IMR-90 (cell line): ENCODE measurements at regions not wholly inside any gene's neighbourhood (a gene's known extent, or its start where the extent isn't known, plus 50 kb on each side); places are given as distances from the start of the nearest gene placed in this dataset.
"Not testable (repeated sequence)": the region's sequence is repeated elsewhere in the genome, so short reads cannot be mapped to it uniquely, and the experiment has no call there.

Experiments
- ATAC-seq: fragments of 200-7000 bp; cut with Tn5 transposase; 2 replicates; pipeline ENCODE4 v1.9.1; 2020; ENCODE audit warnings: low read depth, mild to moderate bottlenecking, moderate library complexity
- BruUV-seq: library from RNA; stranded (reverse); fragments of 400-500 nt; replicated peaks from 2 replicates; lab custom pipeline; 2021; lab: Mats Ljungman, UMichigan
- CTCF ChIA-PET: fragments of 300-600 bp; formaldehyde crosslinking; extraction: SDS; loops from one replicate; lab custom pipeline; 2021; ENCODE audit warnings: antibody characterized with exemption; lab: Yijun Ruan, JAX
- POLR2A ChIA-PET: fragments of 300-600 bp; sonication (Branson Sonifier 250); formaldehyde crosslinking; loops from one replicate; lab custom pipeline; 2022; ENCODE audit warnings: antibody characterized with exemption; ENCODE audit not compliant: unreplicated experiment; lab: Charles Lee
- DNase-seq: peaks from one replicate; pipeline ENCODE4 v3.0.0; 2013
- H2AFZ ChIP-seq: replicated peaks from 2 replicates; pipeline ENCODE3; 2013; ENCODE audit warnings: low read length, mild to moderate bottlenecking; ENCODE audit not compliant: poor library complexity
- H2AK5ac ChIP-seq: 2 replicates; pipeline ENCODE4 v1.6.1; 2013; ENCODE audit warnings: low read depth, low read length, inconsistent platforms
- H2AK9ac ChIP-seq: replicated peaks from 2 replicates; pipeline ENCODE3; 2013; ENCODE audit warnings: mild to moderate bottlenecking, low read depth, low read length, moderate library complexity; ENCODE audit not compliant: poor library complexity
- H2BK120ac ChIP-seq: 2 replicates; pipeline ENCODE4 v1.6.1; 2013; ENCODE audit warnings: low read depth, low read length, inconsistent platforms
- H2BK15ac ChIP-seq: 3 replicates; pipeline ENCODE4 v1.6.1; 2013; ENCODE audit warnings: low read depth, low read length, inconsistent platforms
- H2BK20ac ChIP-seq: 2 replicates; pipeline ENCODE4 v1.6.1; 2013; ENCODE audit warnings: low read depth, mild to moderate bottlenecking, inconsistent platforms, low read length, moderate library complexity
- H2BK5ac ChIP-seq: 2 replicates; pipeline ENCODE4 v1.6.1; 2013; ENCODE audit warnings: mild to moderate bottlenecking, low read depth, low read length, inconsistent platforms; ENCODE audit not compliant: poor library complexity, severe bottlenecking
- H3K14ac ChIP-seq: replicated peaks from 2 replicates; pipeline ENCODE4 v1.6.1; 2013; ENCODE audit warnings: low read depth, low read length, inconsistent platforms
- H3K18ac ChIP-seq: 2 replicates; pipeline ENCODE4 v1.6.1; 2013; ENCODE audit warnings: low read depth, low read length, control low read depth
- H3K23ac ChIP-seq: 2 replicates; pipeline ENCODE4 v1.6.1; 2013; ENCODE audit warnings: low read depth, low read length, inconsistent platforms
- H3K27ac ChIP-seq: 2 replicates; pipeline ENCODE4 v1.5.1; 2013; ENCODE audit warnings: mild to moderate bottlenecking, control low read depth, low read length; ENCODE audit not compliant: insufficient read depth
- H3K27me3 ChIP-seq: 2 replicates; pipeline ENCODE4 v1.6.1; 2013; ENCODE audit warnings: low read length; ENCODE audit not compliant: control insufficient read depth, insufficient read depth
- H3K36me3 ChIP-seq: 2 replicates; pipeline ENCODE4 v1.6.1; 2013; ENCODE audit warnings: low read length, mixed read lengths; ENCODE audit not compliant: control insufficient read depth, insufficient read depth
- H3K4ac ChIP-seq: 2 replicates; pipeline ENCODE4 v1.6.1; 2013; ENCODE audit warnings: low read depth, low read length, inconsistent platforms
- H3K4me1 ChIP-seq: 2 replicates; pipeline ENCODE4 v1.6.1; 2013; ENCODE audit warnings: low read length, mixed read lengths; ENCODE audit not compliant: control insufficient read depth, insufficient read depth
- H3K4me2 ChIP-seq: 2 replicates; pipeline ENCODE4 v1.6.1; 2013; ENCODE audit warnings: low read depth, mild to moderate bottlenecking, control low read depth, low read length, moderate library complexity
- H3K4me3 ChIP-seq: 2 replicates; pipeline ENCODE4 v1.5.1; 2013; ENCODE audit warnings: low read depth, mild to moderate bottlenecking, control low read depth, low read length, moderate library complexity; ENCODE audit not compliant: insufficient read depth
- H3K56ac ChIP-seq: 2 replicates; pipeline ENCODE4 v1.6.1; 2013; ENCODE audit warnings: low read length, inconsistent platforms; ENCODE audit not compliant: insufficient read depth; ENCODE audit errors: extremely low read depth
- H3K79me1 ChIP-seq, 2 experiments: 2 replicates each; pipeline ENCODE4 v1.6.1; 2013; ENCODE audit warnings: low read length in 2 of 2, inconsistent platforms in 1 of 2, low read depth in 1 of 2
- H3K9ac ChIP-seq: 2 replicates; pipeline ENCODE4 v1.6.1; 2013; ENCODE audit warnings: low read depth, low read length, control low read depth
- H3K9me1 ChIP-seq: 2 replicates; pipeline ENCODE4 v1.6.1; 2013; ENCODE audit warnings: low read length, inconsistent platforms; ENCODE audit not compliant: insufficient read depth
- H3K9me3 ChIP-seq: 2 replicates; pipeline ENCODE4 v1.6.1; 2013; ENCODE audit warnings: low read length; ENCODE audit not compliant: control insufficient read depth, insufficient read depth
- H4K20me1 ChIP-seq: 2 replicates; pipeline ENCODE4 v1.6.1; 2013; ENCODE audit warnings: low read length, inconsistent platforms; ENCODE audit not compliant: insufficient read depth
- H4K5ac ChIP-seq: 2 replicates; pipeline ENCODE4 v1.6.1; 2013; ENCODE audit warnings: mild to moderate bottlenecking, low read depth, low read length, control low read depth
- H4K8ac ChIP-seq, 2 experiments: 2 replicates each; pipeline ENCODE4 v1.6.1; 2013; ENCODE audit warnings: low read depth in 2 of 2, low read length in 2 of 2, control low read depth in 1 of 2, inconsistent platforms in 1 of 2
- H4K91ac ChIP-seq: 2 replicates; pipeline ENCODE4 v1.6.1; 2013; ENCODE audit warnings: low read depth, low read length, inconsistent platforms; ENCODE audit not compliant: insufficient read depth
- WGBS, 2 experiments: methylation state at CpG; one replicate each; pipeline versions ENCODE4 v1.1.5 to v1.1.7; 2013; ENCODE audit warnings: missing lambda C conversion rate in 2 of 2; ENCODE audit not compliant: insufficient read length in 1 of 2; ENCODE audit errors: extremely low coverage in 2 of 2; 5-methylcytosine and 5-hydroxymethylcytosine counted together
- dilution Hi-C: fragments of 300-500 bp; cut with HindIII; formaldehyde crosslinking; loops from one replicate; pipeline ENCODE4 v1.14.3; 2018; ENCODE audit warnings: low sequenced_read_pairs; ENCODE audit not compliant: unreplicated experiment
- in situ Hi-C: fragments of 300-500 bp; cut with MboI; formaldehyde crosslinking; loops from 3 replicates; pipeline ENCODE4 v1.14.3; 2019; ENCODE audit warnings: low sequenced_read_pairs, inconsistent platforms, mixed read lengths
- intact Hi-C: fragments of 100-400 bp; cut with micrococcal nuclease; formaldehyde crosslinking; loops from 2 replicates; pipeline ENCODE4 v1.10.0; 2022

GRCh38 chr2:13531735-13532410 is 815.1 kb downstream of the TRIB2 start:
- H3K4me1 ChIP-seq: not testable (repeated sequence)

DNA sequence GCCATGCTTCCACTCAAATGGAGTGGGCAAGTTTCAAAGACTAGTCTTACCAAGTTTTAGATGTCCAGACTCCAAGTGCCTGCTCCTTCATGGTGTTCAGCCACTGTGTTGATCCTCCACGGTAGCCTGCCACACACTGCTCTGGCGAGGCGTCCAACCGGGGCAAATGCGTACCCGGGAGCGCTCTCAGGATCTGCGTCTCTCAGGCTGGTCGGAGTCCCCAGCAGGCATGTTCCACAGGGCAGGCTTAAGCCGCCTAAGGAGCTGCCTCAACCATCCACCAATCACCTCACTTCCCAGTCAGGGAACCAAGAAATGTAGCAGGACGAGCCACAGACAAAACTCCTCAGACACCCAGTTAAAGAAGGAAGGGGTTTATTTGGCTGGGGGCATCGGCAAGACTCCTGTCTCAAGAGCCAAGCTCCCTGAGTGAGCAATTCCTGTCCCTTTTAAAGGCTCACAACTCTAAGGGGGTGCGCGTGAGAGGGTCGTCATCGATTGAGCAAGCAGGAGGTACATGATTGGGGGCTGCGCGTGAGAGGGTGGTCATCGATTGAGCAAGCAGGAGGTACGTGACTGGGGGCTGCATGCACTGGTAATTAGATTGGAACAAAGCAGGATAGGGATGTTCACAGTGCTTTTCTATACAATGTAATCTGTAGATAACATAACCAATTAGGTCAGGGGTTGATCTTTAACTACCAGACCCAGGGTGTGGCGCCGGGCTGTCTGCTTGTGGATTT is 816.2 kb downstream of the TRIB2 start:
- POLR2A ChIA-PET, H3K36me3 ChIP-seq, H3K4ac ChIP-seq, H4K91ac ChIP-seq, H2AFZ ChIP-seq, in situ Hi-C loops, H3K4me1 ChIP-seq, dilution Hi-C loops, H2BK5ac ChIP-seq, H3K4me3 ChIP-seq, intact Hi-C loops, H2BK20ac ChIP-seq, H4K20me1 ChIP-seq, H3K9me3 ChIP-seq, H3K9me1 ChIP-seq, H3K79me1 ChIP-seq, DNase-seq, H3K23ac ChIP-seq, H3K18ac ChIP-seq, H2AK9ac ChIP-seq, H3K4me2 ChIP-seq, BruUV-seq, H4K5ac ChIP-seq, H3K27me3 ChIP-seq, H3K56ac ChIP-seq, H3K27ac ChIP-seq, H3K14ac ChIP-seq, H3K9ac ChIP-seq, H2BK120ac ChIP-seq, H2BK15ac ChIP-seq, CTCF ChIA-PET, H2AK5ac ChIP-seq, H4K8ac ChIP-seq, ATAC-seq: not testable (repeated sequence)
- no CpG with 5 or more reads among the region's 22 CpGs for WGBS, 2 experiments

More at GRCh38 chr2:13531735-13532410, 815.1 kb downstream of the TRIB2 start:
- H3K9ac ChIP-seq, H2AK9ac ChIP-seq, H3K23ac ChIP-seq, H2BK20ac ChIP-seq, H3K79me1 ChIP-seq, H3K18ac ChIP-seq, in situ Hi-C loops, H3K27ac ChIP-seq, H3K4me2 ChIP-seq, H3K4ac ChIP-seq, H3K9me1 ChIP-seq, CTCF ChIA-PET, intact Hi-C loops, H3K27me3 ChIP-seq, H2AFZ ChIP-seq, H4K20me1 ChIP-seq, H3K56ac ChIP-seq, H2BK15ac ChIP-seq, POLR2A ChIA-PET, H2BK120ac ChIP-seq, H3K4me3 ChIP-seq, H2BK5ac ChIP-seq, H3K36me3 ChIP-seq, H3K14ac ChIP-seq, H4K5ac ChIP-seq, H2AK5ac ChIP-seq, H4K8ac ChIP-seq, DNase-seq, dilution Hi-C loops, ATAC-seq, H3K9me3 ChIP-seq, BruUV-seq, H4K91ac ChIP-seq: not testable (repeated sequence)
- WGBS, 2 experiments: no CpG with 5 or more reads among the region's 9 CpGs
